ENCODE measurements at regions not wholly inside any gene's neighbourhood (a gene's known extent, or its start where the extent isn't known, plus 50 kb on each side); places are given as distances from the start of the nearest gene placed in this dataset.

- no peak overlapping the region for H3K27ac ChIP-seq (ENCODE audit: low read depth, low read length)
- no peaks in the 10 kb centered on the region for H3K36me3 ChIP-seq (ENCODE audit: control insufficient read depth, insufficient read depth, low read length)
- peak in 1 of 6 donors; percentile 49 for DNase-seq (ENCODE audit: low read depth in 4 of 6, low spot score in 6 of 6)
- 0% methylated on average over 1 of the region's 4 CpGs for WGBS (ENCODE audit: insufficient coverage)
- H3K4me1 ChIP-seq (ENCODE audit: control insufficient read depth, insufficient read depth, low read length), result no peaks in the 10 kb centered on the region
- H3K4me3 ChIP-seq (ENCODE audit: low read depth, low read length), result no peak overlapping the region
- H3K27me3 ChIP-seq (ENCODE audit: control insufficient read depth, insufficient read depth, low read length), result no peaks in the 10 kb centered on the region
- no peaks in the 10 kb centered on the region for H3K9me3 ChIP-seq (ENCODE audit: control insufficient read depth, insufficient read depth, low read length)
These were observed 222.5 kb downstream of the FOXL1 start for GRCh38 chr16:86800894-86801293.

- H3K4me3 ChIP-seq (ENCODE audit: low read depth, low read length), result no peak overlapping the region
- DNase-seq (ENCODE audit: low read depth in 4 of 6, low spot score in 6 of 6), result no peak
- H3K9me3 ChIP-seq (ENCODE audit: control insufficient read depth, insufficient read depth, low read length), result no peaks in the 10 kb centered on the region
- no peaks in the 10 kb centered on the region for H3K36me3 ChIP-seq (ENCODE audit: control insufficient read depth, insufficient read depth, low read length)
- H3K27ac ChIP-seq (ENCODE audit: low read depth, low read length), result no peak overlapping the region
- H3K4me1 ChIP-seq (ENCODE audit: control insufficient read depth, insufficient read depth, low read length), result peaks cover 4% of the 10 kb centered on the region
- WGBS (ENCODE audit: insufficient coverage), result 96% methylated on average over 2 of the region's 2 CpGs
- peaks cover 3% of the 10 kb centered on the region for H3K27me3 ChIP-seq (ENCODE audit: control insufficient read depth, insufficient read depth, low read length)
These were observed 223.7 kb downstream of the FOXL1 start for GRCh38 chr16:86802013-86802412.

- DNase-seq (ENCODE audit: low read depth in 4 of 6, low spot score in 6 of 6), result no peak
- Histone ChIP-seq H3K27ac (ENCODE audit: low read depth, low read length) (no peak overlapping the region), H3K27me3 (ENCODE audit: control insufficient read depth, insufficient read depth, low read length) (peaks cover 8% of the 10 kb centered on the region), H3K4me1 (ENCODE audit: control insufficient read depth, insufficient read depth, low read length) (peaks cover 4% of the 10 kb centered on the region), H3K9me3 (ENCODE audit: control insufficient read depth, insufficient read depth, low read length) (no peaks in the 10 kb centered on the region), H3K36me3 (ENCODE audit: control insufficient read depth, insufficient read depth, low read length) (no peaks in the 10 kb centered on the region), H3K4me3 (ENCODE audit: low read depth, low read length) (no peak overlapping the region)
- 93% methylated on average over 3 of the region's 6 CpGs for WGBS (ENCODE audit: insufficient coverage)
These were observed 226.8 kb downstream of the FOXL1 start for GRCh38 chr16:86805188-86805587.

GRCh38 chr16:86806181-86806837 lies 228.0 kb downstream of the FOXL1 start:
- Histone ChIP-seq H3K27ac (ENCODE audit: low read depth, low read length) (no peak overlapping the region), H3K4me3 (ENCODE audit: low read depth, low read length) (no peak overlapping the region), H3K4me1 (ENCODE audit: control insufficient read depth, insufficient read depth, low read length) (peaks cover 4% of the 10 kb centered on the region), H3K27me3 (ENCODE audit: control insufficient read depth, insufficient read depth, low read length) (peaks cover 8% of the 10 kb centered on the region), H3K36me3 (ENCODE audit: control insufficient read depth, insufficient read depth, low read length) (no peaks in the 10 kb centered on the region), H3K9me3 (ENCODE audit: control insufficient read depth, insufficient read depth, low read length) (no peaks in the 10 kb centered on the region)
- DNase-seq (ENCODE audit: low read depth in 4 of 6, low spot score in 6 of 6), result no peak
- WGBS (ENCODE audit: insufficient coverage), result 88% methylated on average over 19 of the region's 20 CpGs

- Histone ChIP-seq H3K27me3 (ENCODE audit: control insufficient read depth, insufficient read depth, low read length) (peaks cover 8% of the 10 kb centered on the region), H3K36me3 (ENCODE audit: control insufficient read depth, insufficient read depth, low read length) (no peaks in the 10 kb centered on the region), H3K4me3 (ENCODE audit: low read depth, low read length) (no peak overlapping the region), H3K27ac (ENCODE audit: low read depth, low read length) (no peak overlapping the region), H3K4me1 (ENCODE audit: control insufficient read depth, insufficient read depth, low read length) (peaks cover 4% of the 10 kb centered on the region), H3K9me3 (ENCODE audit: control insufficient read depth, insufficient read depth, low read length) (no peaks in the 10 kb centered on the region)
- WGBS (ENCODE audit: insufficient coverage), result 35% methylated on average over 17 of the region's 22 CpGs
- no peak for DNase-seq (ENCODE audit: low read depth in 4 of 6, low spot score in 6 of 6)
These were observed 228.5 kb downstream of the FOXL1 start for GRCh38 chr16:86806838-86807351.

- Histone ChIP-seq H3K27me3 (ENCODE audit: control insufficient read depth, insufficient read depth, low read length) (peaks cover 8% of the 10 kb centered on the region), H3K27ac (ENCODE audit: low read depth, low read length) (no peak overlapping the region), H3K4me1 (ENCODE audit: control insufficient read depth, insufficient read depth, low read length) (peaks cover 4% of the 10 kb centered on the region), H3K36me3 (ENCODE audit: control insufficient read depth, insufficient read depth, low read length) (no peaks in the 10 kb centered on the region), H3K9me3 (ENCODE audit: control insufficient read depth, insufficient read depth, low read length) (no peaks in the 10 kb centered on the region), H3K4me3 (ENCODE audit: low read depth, low read length) (no peak overlapping the region)
- no peak for DNase-seq (ENCODE audit: low read depth in 4 of 6, low spot score in 6 of 6)
- WGBS (ENCODE audit: insufficient coverage), result 87% methylated on average over 18 of the region's 18 CpGs
These were observed 230.6 kb downstream of the FOXL1 start for GRCh38 chr16:86808863-86809444.

GRCh38 chr16:86809458-86809955 lies 231.2 kb downstream of the FOXL1 start:
- 72% methylated on average over 8 of the region's 8 CpGs for WGBS (ENCODE audit: insufficient coverage)
- Histone ChIP-seq H3K4me1 (ENCODE audit: control insufficient read depth, insufficient read depth, low read length) (peaks cover 4% of the 10 kb centered on the region), H3K27me3 (ENCODE audit: control insufficient read depth, insufficient read depth, low read length) (peaks cover 8% of the 10 kb centered on the region), H3K9me3 (ENCODE audit: control insufficient read depth, insufficient read depth, low read length) (no peaks in the 10 kb centered on the region), H3K36me3 (ENCODE audit: control insufficient read depth, insufficient read depth, low read length) (no peaks in the 10 kb centered on the region), H3K27ac (ENCODE audit: low read depth, low read length) (no peak overlapping the region), H3K4me3 (ENCODE audit: low read depth, low read length) (no peak overlapping the region)
- DNase-seq (ENCODE audit: low read depth in 4 of 6, low spot score in 6 of 6), result no peak

GRCh38 chr16:86810062-86810461 lies 231.7 kb downstream of the FOXL1 start:
- H3K36me3 ChIP-seq (ENCODE audit: control insufficient read depth, insufficient read depth, low read length), result no peaks in the 10 kb centered on the region
- H3K9me3 ChIP-seq (ENCODE audit: control insufficient read depth, insufficient read depth, low read length), result no peaks in the 10 kb centered on the region
- no peak overlapping the region for H3K4me3 ChIP-seq (ENCODE audit: low read depth, low read length)
- DNase-seq (ENCODE audit: low read depth in 4 of 6, low spot score in 6 of 6), result no peak
- peaks cover 4% of the 10 kb centered on the region for H3K4me1 ChIP-seq (ENCODE audit: control insufficient read depth, insufficient read depth, low read length)
- WGBS (ENCODE audit: insufficient coverage), result no CpG with 5 or more reads among the region's 2 CpGs
- no peak overlapping the region for H3K27ac ChIP-seq (ENCODE audit: low read depth, low read length)
- H3K27me3 ChIP-seq (ENCODE audit: control insufficient read depth, insufficient read depth, low read length), result peaks cover 8% of the 10 kb centered on the region

- no peaks in the 10 kb centered on the region for H3K36me3 ChIP-seq (ENCODE audit: control insufficient read depth, insufficient read depth, low read length)
- H3K4me1 ChIP-seq (ENCODE audit: control insufficient read depth, insufficient read depth, low read length), result no peaks in the 10 kb centered on the region
- H3K9me3 ChIP-seq (ENCODE audit: control insufficient read depth, insufficient read depth, low read length), result no peaks in the 10 kb centered on the region
- H3K27me3 ChIP-seq (ENCODE audit: control insufficient read depth, insufficient read depth, low read length), result peaks cover 2% of the 10 kb centered on the region
- no peak overlapping the region for H3K4me3 ChIP-seq (ENCODE audit: low read depth, low read length)
- 78% methylated on average over 2 of the region's 2 CpGs for WGBS (ENCODE audit: insufficient coverage)
- no peak overlapping the region for H3K27ac ChIP-seq (ENCODE audit: low read depth, low read length)
- DNase-seq (ENCODE audit: low read depth in 4 of 6, low spot score in 6 of 6), result no peak
These were observed 234.1 kb downstream of the FOXL1 start for GRCh38 chr16:86812363-86812970.
